ENCODE measurements at regions not wholly inside any gene's neighbourhood (a gene's known extent, or its start where the extent isn't known, plus 50 kb on each side); places are given as distances from the start of the nearest gene placed in this dataset.

DNA sequence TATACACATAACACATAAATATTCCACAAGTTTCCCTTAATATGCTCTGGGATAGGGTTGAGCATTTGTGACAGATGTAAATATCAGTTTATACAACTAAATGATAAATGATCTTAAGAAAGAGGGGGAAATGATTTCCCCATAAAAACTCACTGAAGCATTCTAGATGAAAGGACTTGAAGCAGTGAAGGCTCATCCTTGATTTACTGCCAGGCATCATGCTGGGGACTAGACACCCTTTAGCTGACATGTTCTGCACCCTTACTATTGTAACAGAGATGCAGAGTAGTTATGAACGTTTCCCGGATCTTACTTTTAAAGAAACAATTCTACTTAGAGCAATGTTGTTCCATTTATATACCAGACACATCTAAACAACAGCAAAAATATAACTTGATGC, 235.8 kb downstream of the PTGER3 start:
- Histone ChIP-seq H3K18ac (ENCODE audit: low read length) (no peak overlapping the region), H4K91ac (ENCODE audit: low read depth, low read length, poor library complexity) (no peak overlapping the region), H3K9me3 (replicated peaks in 1 of 2; ENCODE audit: control insufficient read depth in 2 of 2, insufficient read depth in 1 of 2, low read depth in 1 of 2, low read length in 2 of 2) (no peaks in the 10 kb centered on the region), H3K79me1 (ENCODE audit: low read depth, low read length) (no peaks in the 10 kb centered on the region), H2AFZ (ENCODE audit: low read length) (no peak overlapping the region), H2BK15ac (ENCODE audit: low read length) (no peak overlapping the region), H3K4me1 (ENCODE audit: control insufficient read depth in 2 of 2, insufficient read depth in 1 of 2, low read depth in 1 of 2, low read length in 2 of 2) (no peaks in the 10 kb centered on the region), H2AK5ac (ENCODE audit: low read depth, low read length) (no peak overlapping the region), H3K14ac (ENCODE audit: low read length) (no peak overlapping the region), H3K4ac (ENCODE audit: low read length) (no peak overlapping the region), H2BK120ac (ENCODE audit: low read depth, low read length) (no peak overlapping the region), H2BK5ac (ENCODE audit: low read length) (no peak overlapping the region), H4K8ac (ENCODE audit: low read depth, low read length) (no peak overlapping the region), H3K36me3 (replicated peaks in 1 of 2; ENCODE audit: control insufficient read depth in 2 of 2, insufficient read depth in 2 of 2, low read length in 2 of 2) (no peaks in the 10 kb centered on the region), H3K23ac (ENCODE audit: low read depth, low read length, poor library complexity) (no peak overlapping the region), H3K4me2 (ENCODE audit: insufficient read depth, low read length, poor library complexity, severe bottlenecking) (no peak overlapping the region), H3K27ac (replicated peaks; ENCODE audit: low read length) (no peak overlapping the region), H3K27me3 (ENCODE audit: control insufficient read depth in 3 of 3, insufficient read depth in 3 of 3, low read depth in 1 of 3, low read length in 3 of 3) (no peaks in the 10 kb centered on the region), H2BK12ac (ENCODE audit: low read length) (no peak overlapping the region), H3K4me3 (ENCODE audit: low read length in 2 of 2) (no peak overlapping the region), H3K9ac (ENCODE audit: low read depth, low read length, poor library complexity) (no peak overlapping the region)
- no CpG with 5 or more reads among the region's 2 CpGs for WGBS, 2 donors (ENCODE audit: extremely low coverage in 2 of 2, insufficient read length in 2 of 2, insufficient replicate concordance in 1 of 2)
- no peak for DNase-seq (ENCODE audit: low spot score)

GRCh38 chr1:70812442-70813109, 235.0 kb downstream of the PTGER3 start:
- no CpG with 5 or more reads among the region's 5 CpGs for WGBS, 2 donors (ENCODE audit: extremely low coverage in 2 of 2, insufficient read length in 2 of 2, insufficient replicate concordance in 1 of 2)

GRCh38 chr1:70818401-70818800, 229.2 kb downstream of the PTGER3 start:
- Histone ChIP-seq H3K9ac (ENCODE audit: low read depth, low read length, poor library complexity) (no peak overlapping the region), H2BK15ac (ENCODE audit: low read length) (no peak overlapping the region), H3K4me1 (ENCODE audit: control insufficient read depth in 2 of 2, insufficient read depth in 1 of 2, low read depth in 1 of 2, low read length in 2 of 2) (no peaks in the 10 kb centered on the region), H3K4me2 (ENCODE audit: insufficient read depth, low read length, poor library complexity, severe bottlenecking) (no peak overlapping the region), H3K36me3 (replicated peaks in 1 of 2; ENCODE audit: control insufficient read depth in 2 of 2, insufficient read depth in 2 of 2, low read length in 2 of 2) (no peaks in the 10 kb centered on the region), H3K79me1 (ENCODE audit: low read depth, low read length) (no peaks in the 10 kb centered on the region), H2BK120ac (ENCODE audit: low read depth, low read length) (no peak overlapping the region), H3K9me3 (replicated peaks in 1 of 2; ENCODE audit: control insufficient read depth in 2 of 2, insufficient read depth in 1 of 2, low read depth in 1 of 2, low read length in 2 of 2) (no peaks in the 10 kb centered on the region), H3K23ac (ENCODE audit: low read depth, low read length, poor library complexity) (no peak overlapping the region), H3K4me3 (ENCODE audit: low read length in 2 of 2) (no peak overlapping the region), H3K4ac (ENCODE audit: low read length) (no peak overlapping the region), H4K8ac (ENCODE audit: low read depth, low read length) (no peak overlapping the region), H3K18ac (ENCODE audit: low read length) (no peak overlapping the region), H3K14ac (ENCODE audit: low read length) (no peak overlapping the region), H2AFZ (ENCODE audit: low read length) (no peak overlapping the region), H2AK5ac (ENCODE audit: low read depth, low read length) (no peak overlapping the region), H2BK12ac (ENCODE audit: low read length) (no peak overlapping the region), H2BK5ac (ENCODE audit: low read length) (no peak overlapping the region), H4K91ac (ENCODE audit: low read depth, low read length, poor library complexity) (no peak overlapping the region), H3K27ac (replicated peaks; ENCODE audit: low read length) (no peak overlapping the region), H3K27me3 (ENCODE audit: control insufficient read depth in 3 of 3, insufficient read depth in 3 of 3, low read depth in 1 of 3, low read length in 3 of 3) (no peaks in the 10 kb centered on the region)
- WGBS, 2 donors (ENCODE audit: extremely low coverage in 2 of 2, insufficient read length in 2 of 2, insufficient replicate concordance in 1 of 2): no CpG with 5 or more reads among the region's 2 CpGs
- no peak for DNase-seq (ENCODE audit: low spot score)

More at GRCh38 chr1:70812442-70813109, 235.0 kb downstream of the PTGER3 start:
- no peak overlapping the region for H3K14ac ChIP-seq (ENCODE audit: low read length)
- no peak overlapping the region for H3K27ac ChIP-seq (replicated peaks; ENCODE audit: low read length)
- H3K23ac ChIP-seq (ENCODE audit: low read depth, low read length, poor library complexity): no peak overlapping the region
- no peaks in the 10 kb centered on the region for H3K9me3 ChIP-seq (replicated peaks in 1 of 2; ENCODE audit: control insufficient read depth in 2 of 2, insufficient read depth in 1 of 2, low read depth in 1 of 2, low read length in 2 of 2)
- H2BK120ac ChIP-seq (ENCODE audit: low read depth, low read length): no peak overlapping the region
- H2AFZ ChIP-seq (ENCODE audit: low read length): no peak overlapping the region
- H3K18ac ChIP-seq (ENCODE audit: low read length): no peak overlapping the region
- no peak overlapping the region for H3K9ac ChIP-seq (ENCODE audit: low read depth, low read length, poor library complexity)
- no peak overlapping the region for H3K4me3 ChIP-seq (ENCODE audit: low read length in 2 of 2)
- H3K36me3 ChIP-seq (replicated peaks in 1 of 2; ENCODE audit: control insufficient read depth in 2 of 2, insufficient read depth in 2 of 2, low read length in 2 of 2): no peaks in the 10 kb centered on the region
- H2BK5ac ChIP-seq (ENCODE audit: low read length): no peak overlapping the region
- no peak overlapping the region for H3K4ac ChIP-seq (ENCODE audit: low read length)
- no peak for DNase-seq (ENCODE audit: low spot score)
- H3K4me1 ChIP-seq (ENCODE audit: control insufficient read depth in 2 of 2, insufficient read depth in 1 of 2, low read depth in 1 of 2, low read length in 2 of 2): no peaks in the 10 kb centered on the region
- no peaks in the 10 kb centered on the region for H3K27me3 ChIP-seq (ENCODE audit: control insufficient read depth in 3 of 3, insufficient read depth in 3 of 3, low read depth in 1 of 3, low read length in 3 of 3)
- H4K8ac ChIP-seq (ENCODE audit: low read depth, low read length): no peak overlapping the region
- H2BK15ac ChIP-seq (ENCODE audit: low read length): no peak overlapping the region
- H2BK12ac ChIP-seq (ENCODE audit: low read length): no peak overlapping the region
- H3K79me1 ChIP-seq (ENCODE audit: low read depth, low read length): no peaks in the 10 kb centered on the region
- no peak overlapping the region for H3K4me2 ChIP-seq (ENCODE audit: insufficient read depth, low read length, poor library complexity, severe bottlenecking)
- no peak overlapping the region for H4K91ac ChIP-seq (ENCODE audit: low read depth, low read length, poor library complexity)
- no peak overlapping the region for H2AK5ac ChIP-seq (ENCODE audit: low read depth, low read length)

DNA sequence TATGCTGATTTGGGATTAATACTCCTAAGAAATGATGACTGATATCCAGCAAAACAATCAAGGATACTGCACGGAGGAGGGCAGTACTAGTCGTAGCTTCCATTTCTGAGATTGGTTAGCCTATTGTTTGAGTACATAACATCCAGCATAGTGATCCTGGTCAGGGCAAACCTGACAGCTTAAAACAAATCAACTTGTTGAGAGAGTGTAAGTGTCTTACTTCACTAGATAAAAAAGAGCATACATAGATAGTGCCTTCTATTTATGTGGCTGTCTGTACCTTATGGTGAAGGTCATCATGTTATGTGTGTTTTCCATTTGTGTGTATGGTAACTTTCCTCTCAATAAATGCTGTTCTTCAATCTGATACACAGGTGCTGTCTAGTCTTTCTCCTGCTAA, 228.4 kb downstream of the PTGER3 start:
- Histone ChIP-seq H4K91ac (ENCODE audit: low read depth, low read length, poor library complexity) (no peak overlapping the region), H3K27ac (replicated peaks; ENCODE audit: low read length) (no peak overlapping the region), H3K36me3 (replicated peaks in 1 of 2; ENCODE audit: control insufficient read depth in 2 of 2, insufficient read depth in 2 of 2, low read length in 2 of 2) (no peaks in the 10 kb centered on the region), H2BK120ac (ENCODE audit: low read depth, low read length) (no peak overlapping the region), H2BK15ac (ENCODE audit: low read length) (no peak overlapping the region), H3K23ac (ENCODE audit: low read depth, low read length, poor library complexity) (no peak overlapping the region), H3K27me3 (ENCODE audit: control insufficient read depth in 3 of 3, insufficient read depth in 3 of 3, low read depth in 1 of 3, low read length in 3 of 3) (no peaks in the 10 kb centered on the region), H2BK12ac (ENCODE audit: low read length) (no peak overlapping the region), H3K4me1 (ENCODE audit: control insufficient read depth in 2 of 2, insufficient read depth in 1 of 2, low read depth in 1 of 2, low read length in 2 of 2) (no peaks in the 10 kb centered on the region), H2BK5ac (ENCODE audit: low read length) (no peak overlapping the region), H3K9me3 (replicated peaks in 1 of 2; ENCODE audit: control insufficient read depth in 2 of 2, insufficient read depth in 1 of 2, low read depth in 1 of 2, low read length in 2 of 2) (no peaks in the 10 kb centered on the region), H4K8ac (ENCODE audit: low read depth, low read length) (no peak overlapping the region), H3K14ac (ENCODE audit: low read length) (no peak overlapping the region), H2AFZ (ENCODE audit: low read length) (no peak overlapping the region), H2AK5ac (ENCODE audit: low read depth, low read length) (no peak overlapping the region), H3K4ac (ENCODE audit: low read length) (no peak overlapping the region), H3K4me2 (ENCODE audit: insufficient read depth, low read length, poor library complexity, severe bottlenecking) (no peak overlapping the region), H3K9ac (ENCODE audit: low read depth, low read length, poor library complexity) (no peak overlapping the region), H3K79me1 (ENCODE audit: low read depth, low read length) (no peaks in the 10 kb centered on the region), H3K18ac (ENCODE audit: low read length) (no peak overlapping the region), H3K4me3 (ENCODE audit: low read length in 2 of 2) (no peak overlapping the region)
- no peak for DNase-seq (ENCODE audit: low spot score)
- no CpG with 5 or more reads among the region's 2 CpGs for WGBS, 2 donors (ENCODE audit: extremely low coverage in 2 of 2, insufficient read length in 2 of 2, insufficient replicate concordance in 1 of 2)
